IPS DF 4.7 (cell line): ENCODE measurements at regions not wholly inside any gene's neighbourhood (a gene's known extent, or its start where the extent isn't known, plus 50 kb on each side); places are given as distances from the start of the nearest gene placed in this dataset.

ENCODE experiments used
- DNase-seq: peaks from one replicate; pipeline ENCODE4 v3.0.0-alpha.2; 2013; ENCODE audit warnings: low spot score; ENCODE audit errors: extremely low read depth

DNA sequence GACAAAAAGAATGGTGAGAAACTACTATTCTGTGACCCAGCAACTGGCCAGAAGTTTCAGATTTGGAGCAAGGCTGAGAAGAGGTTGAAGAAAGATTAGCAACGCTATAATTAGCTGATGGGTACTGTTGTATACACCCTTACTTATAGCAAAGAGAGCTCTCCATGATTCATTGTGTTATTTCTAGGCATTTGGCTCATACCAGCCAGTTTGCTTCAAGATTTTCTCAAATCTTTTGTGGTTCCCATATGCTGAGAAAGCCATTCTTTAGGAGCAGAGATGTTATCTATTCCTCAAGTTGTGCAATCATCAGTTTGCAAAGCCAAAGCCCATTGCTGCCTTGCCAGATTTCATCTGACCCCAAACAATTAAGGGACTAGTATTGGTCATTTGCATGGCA is 179.4 kb downstream of the ETS1 start:
- DNase-seq, result no peak

GRCh38 chr11:128405714-128406662 is 181.4 kb downstream of the ETS1 start:
- DNase-seq, result no peak

DNA sequence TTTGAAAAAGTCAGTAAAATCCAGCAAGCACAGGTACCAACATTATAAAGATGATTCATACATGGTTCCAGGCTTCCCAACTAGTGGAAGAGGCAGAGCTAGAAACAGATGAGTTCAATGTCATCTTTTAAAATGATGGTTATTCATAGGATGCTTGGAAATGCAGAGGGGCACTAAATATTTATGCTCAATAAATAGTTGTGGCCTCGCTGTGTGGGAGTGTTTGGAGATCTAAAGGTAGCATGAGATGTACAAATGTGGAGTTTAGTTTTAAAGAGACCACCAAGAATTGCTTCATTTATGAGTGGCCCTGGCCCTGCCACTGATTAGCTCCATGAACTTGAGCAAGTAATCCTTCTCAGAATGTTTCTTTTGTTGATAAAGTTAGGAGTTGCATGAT is 182.2 kb downstream of the ETS1 start:
- DNase-seq, result no peak

DNA sequence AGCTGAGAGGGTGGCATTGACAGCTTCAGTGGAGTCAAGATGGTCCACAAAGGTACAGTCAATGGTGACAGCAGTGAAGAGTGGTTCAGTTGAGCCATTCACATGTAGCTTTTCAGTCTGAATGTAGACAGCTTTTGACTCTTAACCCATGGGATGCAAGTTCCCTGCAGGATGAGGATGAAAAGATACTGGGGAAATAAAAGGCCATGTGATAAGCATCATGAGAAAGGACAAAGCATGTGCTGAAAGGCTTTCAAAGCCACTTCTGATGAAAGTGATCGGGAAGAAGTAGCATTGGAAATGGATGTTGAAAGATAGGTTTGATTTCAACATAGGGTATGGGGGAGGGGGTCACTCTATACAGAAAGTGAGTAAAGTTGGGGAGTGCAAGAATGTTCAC is 182.9 kb downstream of the ETS1 start:
- DNase-seq, result no peak

DNA sequence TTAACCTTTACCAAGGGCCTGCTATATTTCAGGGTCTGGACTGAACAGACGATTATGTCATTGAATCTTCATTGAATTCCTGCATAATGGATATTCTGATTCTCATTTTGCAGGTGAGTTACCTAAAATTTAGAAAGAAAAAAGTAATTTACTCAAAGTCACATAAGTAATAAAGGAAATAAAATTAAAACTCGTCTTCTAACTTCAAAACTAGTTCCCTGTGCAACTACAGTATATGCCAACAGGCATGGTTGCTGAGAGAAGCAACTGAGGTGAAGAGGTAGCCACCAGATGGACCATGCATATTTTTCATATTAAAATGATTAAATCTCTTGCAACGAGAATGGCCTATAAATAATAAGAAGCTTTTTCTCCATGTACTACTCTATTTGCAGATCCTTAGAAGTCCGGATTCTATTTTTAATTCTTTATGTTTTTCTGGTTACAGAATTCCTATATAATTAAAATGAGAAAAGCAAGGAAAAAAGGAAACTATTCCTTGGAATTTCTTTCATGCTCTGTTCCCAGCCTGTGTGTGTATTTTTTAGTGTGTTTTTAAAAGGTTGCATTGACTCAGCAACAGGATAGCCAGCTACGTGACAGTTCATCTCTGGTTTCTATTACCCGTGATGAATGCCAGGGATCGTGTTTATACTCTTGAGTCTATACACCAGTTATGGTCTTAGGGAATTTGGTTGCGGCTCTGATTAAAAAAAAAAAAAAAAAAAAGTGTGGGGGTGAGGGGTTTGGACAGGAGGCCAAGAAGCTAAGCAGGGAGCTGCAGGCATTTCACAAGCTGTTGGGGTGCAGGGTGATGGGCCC is 186.8 kb downstream of the ETS1 start:
- DNase-seq, result no peak

DNA sequence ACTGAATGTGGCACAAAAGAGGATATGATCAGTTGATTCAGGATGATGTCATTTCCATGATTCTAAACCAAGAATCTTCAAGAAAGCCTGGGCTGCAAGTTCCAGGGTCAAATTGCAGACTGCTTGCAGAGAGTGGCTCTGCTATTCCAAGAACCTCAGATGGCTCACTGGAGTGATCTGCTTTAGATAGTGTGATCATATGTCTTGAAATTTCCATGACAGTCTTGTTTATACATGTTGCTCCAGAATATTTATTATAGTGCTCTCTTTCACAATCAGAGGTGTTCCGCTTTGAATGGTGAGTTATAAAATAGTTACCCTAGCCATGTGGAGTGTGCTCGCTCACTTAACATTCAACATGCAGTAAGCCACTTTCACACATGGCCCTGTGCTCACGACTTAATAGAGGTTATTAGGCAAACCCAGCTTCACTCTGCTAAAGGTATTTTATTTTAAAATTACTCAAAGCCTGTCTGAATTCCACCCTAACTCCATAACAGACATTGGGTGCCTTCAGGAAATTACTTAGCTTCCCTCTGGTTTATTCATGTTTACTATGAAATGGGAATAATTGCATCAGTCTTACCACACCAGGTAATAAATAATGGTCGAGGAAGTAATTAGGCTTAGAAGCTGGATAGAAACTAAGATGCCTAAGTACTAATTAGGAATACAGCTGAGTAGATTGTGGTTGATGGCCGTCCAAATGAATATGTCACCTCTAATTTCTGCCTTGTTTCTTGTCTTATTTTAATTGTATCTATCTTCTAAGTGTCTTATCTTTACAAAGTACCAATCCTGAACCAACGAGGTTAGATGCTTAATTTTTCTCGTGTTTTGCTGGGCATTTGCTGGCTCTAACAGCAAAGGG is 187.9 kb downstream of the ETS1 start:
- no peak for DNase-seq

DNA sequence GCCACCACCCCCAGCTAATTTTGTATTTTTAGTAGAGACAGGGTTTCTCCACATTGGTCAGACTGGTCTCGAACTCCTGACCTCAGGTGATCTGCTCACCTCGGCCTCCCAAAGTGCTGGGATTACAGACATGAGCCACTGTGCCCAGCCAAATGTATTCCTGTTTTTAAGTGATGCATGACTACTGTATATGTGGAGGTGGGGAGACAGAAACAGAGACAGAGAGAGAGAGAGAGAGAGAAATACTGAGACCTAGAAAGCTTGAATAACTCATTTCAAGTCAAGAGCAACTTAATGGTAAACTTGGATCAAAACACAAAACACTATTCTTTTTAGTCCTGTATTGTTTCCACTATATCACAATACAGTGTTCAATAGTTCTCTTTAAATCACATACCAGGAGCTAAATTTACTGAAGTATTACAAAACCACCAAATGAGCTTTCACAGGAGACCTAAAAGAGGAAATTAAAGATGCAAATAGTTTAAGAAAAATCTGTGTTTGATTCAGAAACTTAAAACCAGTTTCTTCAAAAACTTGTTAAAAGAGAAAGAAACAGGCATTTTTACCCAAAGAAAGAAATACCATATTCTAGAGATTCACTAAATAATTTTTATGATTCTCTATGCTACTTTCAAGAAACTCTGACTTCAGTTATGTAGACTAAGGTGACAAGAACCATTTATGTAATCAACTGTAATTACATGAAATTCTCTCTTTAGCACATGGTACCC is 188.7 kb downstream of the ETS1 start:
- no peak for DNase-seq

- no peak for DNase-seq
Observed at GRCh38 chr11:128397362-128397761, 190.0 kb downstream of the ETS1 start.

DNA sequence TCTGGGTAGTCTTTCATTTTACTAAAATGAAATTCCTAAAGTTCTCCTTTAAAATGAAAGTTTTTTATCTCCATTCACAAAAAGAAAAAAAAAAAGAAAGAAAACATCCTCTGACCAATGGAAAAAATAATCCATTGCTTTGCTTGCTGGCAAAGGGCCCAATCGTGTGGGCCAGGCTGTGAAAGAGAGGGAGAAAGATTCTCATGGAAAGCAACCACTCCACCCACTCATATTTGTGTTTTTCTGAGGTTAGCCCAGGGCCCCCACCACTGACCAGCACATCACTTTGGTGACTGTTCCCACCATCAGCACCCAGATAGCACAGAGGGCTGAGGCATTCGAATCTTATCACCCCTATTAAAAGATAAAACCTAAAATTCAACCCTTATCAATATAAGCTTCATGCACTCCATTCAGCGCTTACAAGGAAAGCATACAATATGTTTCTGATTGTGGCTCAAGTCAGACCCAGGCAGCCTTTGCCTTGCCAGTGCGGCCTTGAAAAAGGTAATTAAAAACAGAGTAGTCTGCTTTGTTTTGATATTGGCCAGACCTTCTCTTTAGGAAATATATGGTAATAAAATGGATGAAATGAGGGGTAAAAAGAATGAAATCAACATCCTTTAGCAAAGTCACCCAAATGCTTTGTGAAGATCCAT is 192.8 kb downstream of the ETS1 start:
- DNase-seq, result no peak

DNA sequence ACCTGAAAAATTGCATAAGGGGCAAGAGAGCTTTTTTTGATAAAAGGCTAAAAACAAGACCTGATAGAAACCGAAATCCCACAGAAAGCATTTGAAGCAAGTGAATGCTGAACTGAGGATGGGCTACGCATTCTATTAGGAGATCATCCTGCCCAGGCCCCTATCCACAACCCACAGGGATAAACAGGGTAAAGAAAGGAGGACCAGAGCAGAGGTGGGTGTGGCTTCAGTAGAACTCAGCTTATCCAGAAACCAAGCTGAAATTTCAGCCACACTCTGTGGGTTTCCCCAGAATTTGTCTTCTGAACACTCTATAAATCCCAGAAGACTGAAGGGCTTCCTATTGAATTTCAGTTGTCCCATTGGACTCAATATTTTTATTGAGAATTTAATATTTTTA is 195.1 kb downstream of the ETS1 start:
- DNase-seq, result no peak

DNA sequence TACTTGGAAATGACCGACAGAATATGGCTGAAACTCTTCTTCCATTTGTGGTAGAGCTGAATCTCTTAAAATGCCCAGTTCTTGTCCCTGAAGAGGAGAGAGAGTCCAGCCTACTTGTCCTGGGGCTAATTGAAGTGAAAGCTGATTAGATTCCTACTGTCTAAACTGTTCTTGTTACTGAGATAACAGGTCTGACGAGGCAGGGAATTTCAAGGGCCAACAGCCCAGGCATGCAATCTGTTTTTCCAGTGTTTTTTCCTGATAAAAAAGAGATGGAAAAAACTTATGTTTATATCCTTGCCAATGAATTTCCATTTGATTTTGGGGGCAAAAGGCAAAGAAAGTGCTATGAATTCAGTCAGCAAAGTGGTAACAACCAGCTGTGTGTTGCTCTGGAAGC is 195.5 kb downstream of the ETS1 start:
- no peak for DNase-seq

- no peak for DNase-seq
Observed at GRCh38 chr11:128390246-128390645, 197.1 kb downstream of the ETS1 start.

DNA sequence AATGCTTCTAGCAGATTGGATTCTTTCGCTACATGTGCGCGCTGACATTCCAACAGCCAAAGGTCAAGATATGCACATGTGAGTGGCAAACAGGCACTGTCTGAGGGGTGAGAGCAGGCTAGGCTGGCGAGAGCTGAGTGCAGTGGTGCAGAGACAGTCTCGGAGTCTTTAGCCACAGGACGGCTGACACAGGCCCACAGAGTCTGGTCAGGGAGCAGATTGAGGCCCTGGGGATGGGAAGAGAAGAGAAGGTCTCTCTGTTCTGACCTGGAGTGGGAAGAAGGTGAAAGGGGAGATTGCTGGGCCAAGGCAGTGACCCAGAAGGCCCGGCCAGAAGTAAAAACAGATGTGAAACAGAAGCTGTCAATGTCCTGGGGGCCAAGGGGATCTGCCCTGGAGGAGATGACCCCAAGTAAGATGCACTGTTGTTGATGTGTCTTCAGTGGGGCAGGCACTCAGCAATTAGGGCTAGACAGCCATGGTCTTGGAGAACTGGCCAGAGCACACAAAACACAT is 197.8 kb downstream of the ETS1 start:
- no peak for DNase-seq

DNA sequence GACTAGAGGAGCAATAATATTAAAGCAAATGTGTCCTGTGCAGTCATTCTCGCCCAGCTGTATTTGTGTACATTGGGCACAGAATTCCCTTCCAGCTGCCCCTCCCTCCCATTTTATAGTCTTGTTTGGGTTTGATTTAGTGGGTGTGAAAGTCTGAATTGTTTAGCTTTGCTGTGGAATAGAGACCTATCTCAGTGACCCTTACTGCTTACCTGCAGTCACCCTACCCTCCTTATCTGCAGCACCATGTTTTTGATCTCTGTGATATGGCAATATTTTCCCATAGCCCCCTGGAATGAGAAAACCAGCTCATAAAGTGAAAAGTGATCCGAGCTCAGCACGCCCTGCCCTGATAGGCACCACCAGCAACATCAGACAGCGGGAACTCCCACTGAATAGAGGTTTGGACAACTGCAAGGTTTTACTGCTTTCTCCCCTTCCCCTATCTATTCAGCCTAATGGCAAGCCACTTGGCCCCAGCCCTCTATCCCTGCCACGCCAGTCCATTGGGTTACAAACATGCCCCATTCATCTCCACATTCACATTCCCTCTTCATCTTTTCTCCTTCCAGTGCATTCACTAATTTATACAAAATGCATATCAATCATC is 199.0 kb downstream of the ETS1 start:
- no peak for DNase-seq

DNA sequence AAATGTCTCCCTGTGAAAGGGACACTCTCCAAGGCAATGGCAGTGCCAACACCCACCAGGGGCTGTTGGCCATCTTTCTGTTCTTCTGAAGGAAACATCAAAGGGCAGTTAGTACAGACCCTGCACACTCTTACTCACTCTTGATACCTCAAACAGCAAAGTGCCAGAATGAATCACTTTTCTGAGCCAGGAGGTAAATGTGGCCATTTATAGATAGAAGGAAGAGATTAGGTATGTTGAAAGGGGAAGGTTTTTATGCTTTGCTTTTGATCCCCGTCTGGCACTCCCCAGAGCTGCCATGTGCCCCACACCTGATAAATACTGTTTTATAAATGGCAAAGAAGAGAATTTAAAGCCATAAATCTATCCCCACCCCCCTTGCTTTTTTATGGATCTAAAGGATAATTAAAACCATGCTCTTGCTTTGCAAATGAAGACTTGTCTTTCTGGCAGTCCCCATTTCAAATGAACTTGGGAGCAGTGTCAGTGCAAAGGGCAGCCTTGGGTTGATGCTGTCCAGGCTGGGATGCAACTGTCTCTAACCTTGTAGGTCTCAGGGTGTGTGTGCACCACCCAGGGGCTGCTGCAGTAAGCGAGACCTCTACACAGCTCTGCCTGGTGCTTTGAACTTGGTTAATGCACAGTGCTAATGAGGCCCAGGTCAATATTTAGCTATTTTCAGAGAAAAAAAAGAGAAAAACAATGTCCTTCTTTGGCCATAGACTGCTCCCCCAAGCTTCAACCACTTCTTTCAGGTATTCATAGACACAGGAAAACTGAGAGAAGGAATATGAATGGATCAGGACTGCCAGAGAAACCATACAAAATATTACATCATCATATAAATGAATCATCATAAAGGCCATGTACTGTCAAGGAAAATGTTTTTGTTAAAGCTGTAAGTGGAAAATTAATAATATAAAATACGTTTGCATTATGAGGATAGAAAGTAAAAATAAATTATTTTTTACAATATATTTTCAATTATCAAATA is 207.5 kb downstream of the ETS1 start:
- no peak for DNase-seq

- no peak for DNase-seq
Observed at GRCh38 chr11:128375961-128376360, 211.4 kb downstream of the ETS1 start.

- DNase-seq, result no peak
Observed at GRCh38 chr11:128374026-128374425, 213.3 kb downstream of the ETS1 start.

- no peak for DNase-seq
Observed at GRCh38 chr11:128372977-128373376, 214.4 kb downstream of the ETS1 start.
